ENCODE measurements at regions not wholly inside any gene's neighbourhood (a gene's known extent, or its start where the extent isn't known, plus 50 kb on each side); places are given as distances from the start of the nearest gene placed in this dataset.

GRCh38 chr1:30284728-30285475 lies 438.5 kb downstream of the MATN1 start:
- TF ChIP-seq CTCF (IDR thresholded peaks at IDR 0.05) = no peak
- TF ChIP-seq EZH2phosphoT487 (IDR thresholded peaks at IDR 0.05) = no peak

Data from neural progenitor cell (in vitro differentiated cells).